Mesothelial cell of epicardium (in vitro differentiated cells): ENCODE measurements at regions not wholly inside any gene's neighbourhood (a gene's known extent, or its start where the extent isn't known, plus 50 kb on each side); places are given as distances from the start of the nearest gene placed in this dataset.
A peak's percentile ranks its signal among the peaks of the same experiment; 100 is the strongest.

ENCODE experiments used
- DNase-seq, 2 experiments: peaks; one replicate each; pipeline ENCODE4 v3.0.0; 2021; ENCODE audit warnings: low spot score in 2 of 2; ENCODE audit not compliant: unreplicated experiment in 2 of 2
- H3K27ac Mint-ChIP-seq: 2 replicates; pipeline ENCODE4 v1.8.0; 2021; ENCODE audit warnings: mixed read lengths
- H3K27me3 Mint-ChIP-seq: 2 replicates; pipeline ENCODE4 v1.8.0; 2021; ENCODE audit warnings: low read depth, mixed read lengths
- H3K36me3 Mint-ChIP-seq: 2 replicates; pipeline ENCODE4 v1.8.0; 2021; ENCODE audit warnings: mixed read lengths
- H3K4me1 Mint-ChIP-seq: 2 replicates; pipeline ENCODE4 v1.8.0; 2021; ENCODE audit warnings: mixed read lengths
- H3K4me3 Mint-ChIP-seq: 2 replicates; pipeline ENCODE4 v1.8.0; 2021; ENCODE audit warnings: mild to moderate bottlenecking, moderate library complexity, mixed read lengths
- H3K9me3 Mint-ChIP-seq: 2 replicates; pipeline ENCODE4 v1.8.0; 2021; ENCODE audit warnings: mixed read lengths
- CTCF ChIP-seq: fragments of 200-600 bp; sonication (generic); IDR thresholded peaks from one replicate; pipeline ENCODE4 v1.5.0; 2021; ENCODE audit warnings: antibody characterized with exemption; ENCODE audit not compliant: unreplicated experiment

- TF ChIP-seq CTCF = no peak
- Mint-ChIP-seq H3K27ac (no peak overlapping the region), H3K9me3 (no peaks in the 10 kb centered on the region), H3K27me3 (no peaks in the 10 kb centered on the region), H3K36me3 (no peaks in the 10 kb centered on the region), H3K4me1 (peaks cover 14% of the 10 kb centered on the region), H3K4me3 (no peak overlapping the region)
- no peak for DNase-seq
Observed at GRCh38 chr12:66049538-66050282, 80.8 kb downstream of the LLPH start.

- DNase-seq = no peak
- Mint-ChIP-seq H3K27me3 (no peaks in the 10 kb centered on the region), H3K27ac (peak overlapping the region; percentile 69), H3K4me3 (no peak overlapping the region), H3K4me1 (peaks cover 14% of the 10 kb centered on the region), H3K36me3 (no peaks in the 10 kb centered on the region), H3K9me3 (no peaks in the 10 kb centered on the region)
- no peak for TF ChIP-seq CTCF
Observed at GRCh38 chr12:66048835-66049537, 81.6 kb downstream of the LLPH start.

- Mint-ChIP-seq H3K27ac (no peak overlapping the region), H3K4me1 (peaks cover 14% of the 10 kb centered on the region), H3K9me3 (no peaks in the 10 kb centered on the region), H3K4me3 (no peak overlapping the region), H3K36me3 (no peaks in the 10 kb centered on the region), H3K27me3 (no peaks in the 10 kb centered on the region)
- DNase-seq = no peak
- no peak for TF ChIP-seq CTCF
Observed at GRCh38 chr12:66048218-66048834, 82.2 kb downstream of the LLPH start.

GRCh38 chr12:66047411-66048021 is 83.0 kb downstream of the LLPH start:
- Mint-ChIP-seq H3K4me3 (no peak overlapping the region), H3K27me3 (no peaks in the 10 kb centered on the region), H3K4me1 (peaks cover 16% of the 10 kb centered on the region), H3K27ac (no peak overlapping the region), H3K9me3 (no peaks in the 10 kb centered on the region), H3K36me3 (no peaks in the 10 kb centered on the region)
- no peak for DNase-seq
- TF ChIP-seq CTCF = no peak

GRCh38 chr12:66045506-66045905 is 85.0 kb downstream of the LLPH start:
- Mint-ChIP-seq H3K27me3 (no peaks in the 10 kb centered on the region), H3K9me3 (no peaks in the 10 kb centered on the region), H3K36me3 (no peaks in the 10 kb centered on the region)

More at GRCh38 chr12:66045506-66045905, 85.0 kb downstream of the LLPH start:
- DNase-seq = no peak
- H3K27ac Mint-ChIP-seq = no peak overlapping the region
- no peak overlapping the region for H3K4me3 Mint-ChIP-seq
- H3K4me1 Mint-ChIP-seq = peaks cover 17% of the 10 kb centered on the region
- TF ChIP-seq CTCF = no peak
